T-cell (primary cell): ENCODE measurements at regions not wholly inside any gene's neighbourhood (a gene's known extent, or its start where the extent isn't known, plus 50 kb on each side); places are given as distances from the start of the nearest gene placed in this dataset.

Experiments used
- ATAC-seq, 4 experiments: fragments of 200-7000 bp in 3 of 4; fragments of 150-1000 bp in 1 of 4; cut with Tn5 transposase; replicated peaks in 1 of 4; 1 replicate in 3 of 4; 2 replicates in 1 of 4; pipeline ENCODE4 v1.10.0; 2021; ENCODE audit warnings: moderate library complexity in 3 of 4, mild to moderate bottlenecking in 2 of 4, moderate number of reproducible peaks in 1 of 4
- CTCF ChIA-PET, 2 donors: fragments of 300-600 bp; sonication (Branson Sonifier 250); formaldehyde crosslinking; loops; one replicate each; lab custom pipeline; 2022; ENCODE audit warnings: antibody characterized with exemption in 2 of 2; lab: Charles Lee
- POLR2A ChIA-PET, 2 donors: fragments of 300-600 bp; sonication (Branson Sonifier 250); formaldehyde crosslinking; loops; one replicate each; lab custom pipeline; 2022; ENCODE audit warnings: antibody characterized with exemption in 2 of 2; lab: Charles Lee
- DNase-seq, 35 experiments: peaks; one replicate each; pipeline versions ENCODE4 v3.0.0 to v3.0.0-alpha.2; 2013 to 2023
- H3K27ac ChIP-seq: one replicate; pipeline ENCODE4 v1.5.1; 2013; ENCODE audit warnings: low read length
- H3K27me3 ChIP-seq, 2 experiments: replicated peaks in 1 of 2; 1 replicate in 1 of 2; 2 replicates in 1 of 2; pipeline versions ENCODE4 v1.6.1 to v1.7.0; 2013; ENCODE audit warnings: low read length in 1 of 2, mixed read lengths in 1 of 2; ENCODE audit not compliant: control insufficient read depth in 2 of 2, insufficient read depth in 2 of 2; ENCODE audit errors: extremely low read depth in 1 of 2
- H3K36me3 ChIP-seq, 2 donors: 1 replicate in 1 of 2; 2 replicates in 1 of 2; pipeline versions ENCODE4 v1.6.1 to v1.7.0; 2013; ENCODE audit warnings: low read length in 1 of 2; ENCODE audit not compliant: control insufficient read depth in 2 of 2, insufficient read depth in 1 of 2; ENCODE audit errors: extremely low read depth in 1 of 2
- H3K4me1 ChIP-seq, 2 experiments: 1 replicate in 1 of 2; 2 replicates in 1 of 2; pipeline versions ENCODE4 v1.6.1 to v1.7.0; 2013; ENCODE audit warnings: low read length in 2 of 2, mixed read lengths in 1 of 2; ENCODE audit not compliant: insufficient read depth in 2 of 2, control insufficient read depth in 1 of 2; ENCODE audit errors: extremely low read depth in 1 of 2
- H3K4me3 ChIP-seq, 2 donors: 1 replicate in 1 of 2; 2 replicates in 1 of 2; pipeline versions ENCODE4 v1.5.1 to v1.7.0; 2013; ENCODE audit warnings: mild to moderate bottlenecking in 2 of 2, low read length in 1 of 2, moderate library complexity in 1 of 2; ENCODE audit not compliant: control insufficient read depth in 1 of 2; ENCODE audit errors: extremely low read depth in 1 of 2
- H3K9me3 ChIP-seq: 2 replicates; pipeline ENCODE4 v1.7.0; 2013
- H3K27ac Mint-ChIP-seq, 2 donors: one replicate each; pipeline ENCODE4 v1.8.0; 2020 to 2021; ENCODE audit warnings: mild to moderate bottlenecking in 2 of 2, mixed read lengths in 2 of 2
- H3K27me3 Mint-ChIP-seq, 2 donors: one replicate each; pipeline ENCODE4 v1.8.0; 2021 to 2022; ENCODE audit warnings: mixed read lengths in 2 of 2
- H3K36me3 Mint-ChIP-seq: one replicate; pipeline ENCODE4 v1.8.0; 2021; ENCODE audit warnings: mixed read lengths
- H3K4me1 Mint-ChIP-seq, 3 donors: one replicate each; pipeline ENCODE4 v1.8.0; 2020 to 2022; ENCODE audit warnings: mixed read lengths in 3 of 3, mild to moderate bottlenecking in 1 of 3
- H3K4me3 Mint-ChIP-seq, 3 donors: one replicate each; pipeline ENCODE4 v1.8.0; 2020 to 2022; ENCODE audit warnings: mild to moderate bottlenecking in 3 of 3, mixed read lengths in 3 of 3, moderate library complexity in 3 of 3
- H3K9me3 Mint-ChIP-seq, 3 donors: one replicate each; pipeline ENCODE4 v1.8.0; 2020 to 2022; ENCODE audit warnings: mixed read lengths in 3 of 3
- WGBS: methylation state at CpG from one replicate; pipeline ENCODE4 v1.1.5; 2013; ENCODE audit warnings: missing lambda C conversion rate; ENCODE audit not compliant: insufficient coverage; 5-methylcytosine and 5-hydroxymethylcytosine counted together

GRCh38 chr6:80938131-80938530 is 814.4 kb downstream of the TENT5A start:
- Mint-ChIP-seq H3K4me3 (no peak overlapping the region), H3K4me1 (no peaks in the 10 kb centered on the region), H3K36me3 (no peaks in the 10 kb centered on the region), H3K27me3 (no peaks in the 10 kb centered on the region), H3K9me3 (peaks cover 6 to 26% (median 20%) of the 10 kb centered on the region in 3 donors), H3K27ac (no peak overlapping the region)
- Histone ChIP-seq H3K27me3 (no peaks in the 10 kb centered on the region), H3K27ac (no peak overlapping the region), H3K36me3 (no peaks in the 10 kb centered on the region), H3K4me1 (no peaks in the 10 kb centered on the region), H3K4me3 (no peak overlapping the region), H3K9me3 (no peaks in the 10 kb centered on the region)
- ChIA-PET POLR2A (no interaction called here), CTCF (no interaction called here)
- DNase-seq, result no peak
- WGBS, result no CpG with 5 or more reads among the region's 1 CpG
- no peak for ATAC-seq

- no peaks in the 10 kb centered on the region for H3K36me3 ChIP-seq
- H3K27me3 Mint-ChIP-seq, result no peaks in the 10 kb centered on the region
- H3K36me3 Mint-ChIP-seq, result no peaks in the 10 kb centered on the region
- POLR2A ChIA-PET, result no interaction called here
- ATAC-seq, result no peak
- no peaks in the 10 kb centered on the region for H3K4me1 ChIP-seq
- H3K27ac Mint-ChIP-seq, result no peak overlapping the region
- CTCF ChIA-PET, result no interaction called here
- no peak for DNase-seq
- no peaks in the 10 kb centered on the region for H3K27me3 ChIP-seq
- H3K4me1 Mint-ChIP-seq, result no peaks in the 10 kb centered on the region
- no peak overlapping the region for H3K4me3 Mint-ChIP-seq
- no peak overlapping the region for H3K4me3 ChIP-seq
- no peaks in the 10 kb centered on the region for H3K9me3 ChIP-seq
- peaks cover 0 to 17% (median 11%) of the 10 kb centered on the region in 3 donors for H3K9me3 Mint-ChIP-seq
- H3K27ac ChIP-seq, result no peak overlapping the region
Observed at GRCh38 chr6:80932359-80932758, 820.1 kb downstream of the TENT5A start.

DNA sequence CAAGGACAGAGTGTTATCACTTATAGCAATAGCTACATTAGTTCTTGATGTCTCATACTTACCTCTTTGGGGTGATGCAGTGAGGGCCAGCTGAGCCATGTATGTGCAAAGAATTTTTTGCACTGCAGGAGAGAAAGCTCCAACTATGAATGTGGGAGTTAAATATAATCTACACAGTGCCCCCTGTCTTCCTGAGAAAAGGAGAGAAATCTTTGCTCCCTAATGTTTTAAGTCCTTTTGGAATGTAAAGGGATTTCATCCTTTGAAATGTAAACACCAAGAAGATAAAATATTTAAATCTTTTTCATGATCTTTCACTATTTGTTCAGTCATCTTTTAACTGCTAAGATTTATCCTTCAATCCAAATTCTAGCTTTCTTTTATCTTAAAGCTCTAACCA is 822.1 kb downstream of the TENT5A start:
- no peak overlapping the region for H3K4me3 ChIP-seq
- no peak overlapping the region for H3K27ac ChIP-seq
- no peaks in the 10 kb centered on the region for H3K4me1 ChIP-seq
- DNase-seq (no peak), ATAC-seq (no peak)
- no peaks in the 10 kb centered on the region for H3K9me3 ChIP-seq
- Mint-ChIP-seq H3K36me3 (no peaks in the 10 kb centered on the region), H3K27me3 (no peaks in the 10 kb centered on the region), H3K4me3 (no peak overlapping the region), H3K27ac (no peak overlapping the region), H3K9me3 (peaks cover 0 to 19% (median 11%) of the 10 kb centered on the region in 3 donors), H3K4me1 (no peaks in the 10 kb centered on the region)
- ChIA-PET CTCF (no interaction called here), POLR2A (no interaction called here)
- H3K36me3 ChIP-seq, result no peaks in the 10 kb centered on the region
- no peaks in the 10 kb centered on the region for H3K27me3 ChIP-seq

- ChIA-PET CTCF (no interaction called here), POLR2A (no interaction called here)
- DNase-seq (no peak), ATAC-seq (no peak)
- Histone ChIP-seq H3K4me3 (no peak overlapping the region), H3K9me3 (no peaks in the 10 kb centered on the region), H3K27ac (no peak overlapping the region), H3K27me3 (no peaks in the 10 kb centered on the region), H3K36me3 (no peaks in the 10 kb centered on the region), H3K4me1 (no peaks in the 10 kb centered on the region)
- Mint-ChIP-seq H3K27ac (no peak overlapping the region), H3K27me3 (no peaks in the 10 kb centered on the region), H3K9me3 (peaks cover 0 to 11% (median 9%) of the 10 kb centered on the region in 3 donors), H3K36me3 (no peaks in the 10 kb centered on the region), H3K4me3 (no peak overlapping the region), H3K4me1 (no peaks in the 10 kb centered on the region)
- WGBS, result 100% methylated on average over 1 of the region's 2 CpGs
Observed at GRCh38 chr6:80923816-80924215, 817.3 kb downstream of the BCKDHB start.

GRCh38 chr6:80922916-80923455 is 816.5 kb downstream of the BCKDHB start:
- H3K4me3 Mint-ChIP-seq, result no peak overlapping the region
- no peaks in the 10 kb centered on the region for H3K4me1 ChIP-seq
- H3K27ac Mint-ChIP-seq, result no peak overlapping the region
- H3K9me3 Mint-ChIP-seq, result peaks cover 0 to 11% (median 9%) of the 10 kb centered on the region in 3 donors
- no peaks in the 10 kb centered on the region for H3K4me1 Mint-ChIP-seq
- POLR2A ChIA-PET, result no interaction called here
- no peak overlapping the region for H3K4me3 ChIP-seq
- H3K27me3 ChIP-seq, result no peaks in the 10 kb centered on the region
- no peaks in the 10 kb centered on the region for H3K9me3 ChIP-seq
- no peaks in the 10 kb centered on the region for H3K36me3 Mint-ChIP-seq
- no peak for ATAC-seq
- H3K36me3 ChIP-seq, result no peaks in the 10 kb centered on the region
- CTCF ChIA-PET, result interaction anchor here in 1 of 2 donors (0.6 kb wide), 1 partner anchor 8 kb away, joined by 4 read pairs; no protein-coding TSS in a partner anchor
- no peak overlapping the region for H3K27ac ChIP-seq
- H3K27me3 Mint-ChIP-seq, result no peaks in the 10 kb centered on the region
- no peak for DNase-seq
- WGBS, result no CpG with 5 or more reads among the region's 1 CpG

DNA sequence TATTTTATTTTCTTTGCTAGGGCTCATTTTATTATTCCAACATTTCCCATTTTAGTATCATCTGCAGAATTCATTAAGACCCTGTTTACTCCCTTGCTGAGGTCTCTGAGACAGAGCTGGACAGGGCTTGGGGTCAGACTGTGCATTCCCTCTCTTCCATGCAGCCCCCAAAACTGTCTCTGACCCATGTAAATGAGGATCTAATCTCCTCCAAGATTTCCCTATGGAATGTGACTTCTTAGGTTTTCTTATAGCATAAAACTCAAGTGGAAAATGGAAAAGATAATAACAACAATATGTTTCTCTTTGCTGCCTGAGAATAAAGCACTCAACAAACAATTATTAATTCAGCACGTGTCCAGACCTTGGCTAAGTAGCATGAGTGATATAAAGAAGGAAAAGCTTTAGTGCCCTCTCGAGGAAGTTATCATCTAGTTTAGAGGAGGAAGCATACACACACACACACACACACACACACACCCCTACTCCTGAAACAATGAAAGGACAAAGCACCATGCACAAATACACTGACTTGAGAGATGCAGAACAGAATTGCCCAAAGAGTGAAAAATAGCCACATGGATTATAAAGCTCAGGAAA is 815.5 kb downstream of the BCKDHB start:
- no peaks in the 10 kb centered on the region for H3K9me3 ChIP-seq
- H3K27ac Mint-ChIP-seq, result no peak overlapping the region
- no peaks in the 10 kb centered on the region for H3K36me3 Mint-ChIP-seq
- WGBS, result no CpG with 5 or more reads among the region's 2 CpGs
- H3K27ac ChIP-seq, result no peak overlapping the region
- ATAC-seq (no peak), DNase-seq (no peak)
- H3K27me3 ChIP-seq, result no peaks in the 10 kb centered on the region
- peaks cover 0 to 9% (median 9%) of the 10 kb centered on the region in 3 donors for H3K9me3 Mint-ChIP-seq
- no peaks in the 10 kb centered on the region for H3K27me3 Mint-ChIP-seq
- no peaks in the 10 kb centered on the region for H3K4me1 Mint-ChIP-seq
- POLR2A ChIA-PET, result interaction anchor here in 1 of 2 donors (0.8 kb wide), 1 partner anchor 20 kb away, joined by 3 read pairs; no protein-coding TSS in a partner anchor
- no peaks in the 10 kb centered on the region for H3K36me3 ChIP-seq
- no peak overlapping the region for H3K4me3 Mint-ChIP-seq
- CTCF ChIA-PET, result no interaction called here
- no peak overlapping the region for H3K4me3 ChIP-seq
- H3K4me1 ChIP-seq, result no peaks in the 10 kb centered on the region
